MM.1S (cell line): ENCODE measurements at regions not wholly inside any gene's neighbourhood (a gene's known extent, or its start where the extent isn't known, plus 50 kb on each side); places are given as distances from the start of the nearest gene placed in this dataset.

ENCODE experiments used
- DNase-seq: peaks from one replicate; pipeline ENCODE4 v3.0.0-alpha.2; 2015
- H2AFZ ChIP-seq: fragments of 300-600 bp; sonication (generic); 2 replicates; pipeline ENCODE4 v1.6.0; 2016; ENCODE audit warnings: antibody characterized with exemption, low read length
- H3F3A ChIP-seq: fragments of 300-600 bp; sonication (generic); 2 replicates; pipeline ENCODE4 v1.6.1; 2016; ENCODE audit warnings: mild to moderate bottlenecking, antibody characterized with exemption, low read length, moderate library complexity, mixed read lengths; ENCODE audit not compliant: insufficient read depth
- H3K27ac ChIP-seq: fragments of 300-600 bp; sonication (generic); 2 replicates; pipeline ENCODE4 v1.5.1; 2016; ENCODE audit warnings: mild to moderate bottlenecking, low read length
- H3K27me3 ChIP-seq: fragments of 300-600 bp; sonication (generic); replicated peaks from 2 replicates; pipeline ENCODE4 v1.6.0; 2016; ENCODE audit warnings: low read length; ENCODE audit not compliant: insufficient read depth
- H3K36me3 ChIP-seq: fragments of 300-600 bp; sonication (generic); replicated peaks from 2 replicates; pipeline ENCODE4 v1.6.1; 2016; ENCODE audit warnings: mild to moderate bottlenecking, low read length, mixed read lengths; ENCODE audit not compliant: insufficient read depth
- H3K4me1 ChIP-seq: fragments of 300-600 bp; sonication (generic); 2 replicates; pipeline ENCODE4 v1.6.1; 2016; ENCODE audit warnings: low read length, mixed read lengths
- H3K4me2 ChIP-seq: fragments of 300-600 bp; sonication (generic); 2 replicates; pipeline ENCODE4 v1.6.0; 2016; ENCODE audit warnings: low read depth, low read length
- H3K4me3 ChIP-seq: fragments of 300-600 bp; sonication (generic); 2 replicates; pipeline ENCODE4 v1.5.1; 2016; ENCODE audit warnings: low read length, mixed read lengths
- H3K79me2 ChIP-seq: fragments of 300-600 bp; sonication (generic); 2 replicates; pipeline ENCODE4 v1.6.1; 2016; ENCODE audit warnings: mixed run types, low read length, mixed read lengths
- H3K9ac ChIP-seq: fragments of 300-600 bp; sonication (generic); 2 replicates; pipeline ENCODE4 v1.6.1; 2016; ENCODE audit warnings: low read length, mixed read lengths
- H3K9me2 ChIP-seq: fragments of 300-600 bp; sonication (generic); replicated peaks from 2 replicates; pipeline ENCODE4 v1.6.1; 2016; ENCODE audit warnings: mild to moderate bottlenecking, low read length, mixed read lengths; ENCODE audit not compliant: insufficient read depth
- H3K9me3 ChIP-seq: fragments of 300-600 bp; sonication (generic); replicated peaks from 2 replicates; pipeline ENCODE4 v1.6.1; 2016; ENCODE audit warnings: mild to moderate bottlenecking, low read length, mixed read lengths; ENCODE audit not compliant: insufficient read depth
- H4K20me1 ChIP-seq: fragments of 300-600 bp; sonication (generic); 2 replicates; pipeline ENCODE4 v1.6.1; 2016; ENCODE audit warnings: mild to moderate bottlenecking, low read length, moderate library complexity, mixed read lengths; ENCODE audit not compliant: insufficient read depth
- EZH2 ChIP-seq: fragments of 300-600 bp; sonication (generic); optimal IDR thresholded peaks from 2 replicates; pipeline ENCODE3; 2017; ENCODE audit warnings: low read depth, mild to moderate bottlenecking, antibody characterized with exemption, low read length, mixed read lengths
- EZH2phosphoT487 ChIP-seq: fragments of 300-600 bp; sonication (generic); IDR thresholded peaks from 2 replicates; pipeline ENCODE4 v1.6.1; 2018; ENCODE audit warnings: antibody characterized with exemption, low read length
- TF ChIP-seq, protein P1 (sequence below): fragments of 300-600 bp; sonication (generic); IDR thresholded peaks from 2 replicates; pipeline ENCODE4 v1.5.1; 2016; ENCODE audit warnings: antibody characterized with exemption, low read length, mixed read lengths

GRCh38 chr6:44672841-44673240, 285.3 kb downstream of the CDC5L start:
- Histone ChIP-seq H3K4me1 (no peaks in the 10 kb centered on the region), H3K9me2 (no peaks in the 10 kb centered on the region), H3K4me3 (no peak overlapping the region), H3K36me3 (no peaks in the 10 kb centered on the region), H3F3A (no peaks in the 10 kb centered on the region), H2AFZ (no peak overlapping the region), H3K9ac (no peak overlapping the region), H3K27ac (no peak overlapping the region), H3K9me3 (no peaks in the 10 kb centered on the region), H4K20me1 (no peaks in the 10 kb centered on the region), H3K4me2 (no peak overlapping the region), H3K79me2 (no peaks in the 10 kb centered on the region), H3K27me3 (no peaks in the 10 kb centered on the region)
- no peak for DNase-seq
- no peak for TF ChIP-seq EZH2
- TF ChIP-seq EZH2phosphoT487: no peak
- TF ChIP-seq, protein P1, sequence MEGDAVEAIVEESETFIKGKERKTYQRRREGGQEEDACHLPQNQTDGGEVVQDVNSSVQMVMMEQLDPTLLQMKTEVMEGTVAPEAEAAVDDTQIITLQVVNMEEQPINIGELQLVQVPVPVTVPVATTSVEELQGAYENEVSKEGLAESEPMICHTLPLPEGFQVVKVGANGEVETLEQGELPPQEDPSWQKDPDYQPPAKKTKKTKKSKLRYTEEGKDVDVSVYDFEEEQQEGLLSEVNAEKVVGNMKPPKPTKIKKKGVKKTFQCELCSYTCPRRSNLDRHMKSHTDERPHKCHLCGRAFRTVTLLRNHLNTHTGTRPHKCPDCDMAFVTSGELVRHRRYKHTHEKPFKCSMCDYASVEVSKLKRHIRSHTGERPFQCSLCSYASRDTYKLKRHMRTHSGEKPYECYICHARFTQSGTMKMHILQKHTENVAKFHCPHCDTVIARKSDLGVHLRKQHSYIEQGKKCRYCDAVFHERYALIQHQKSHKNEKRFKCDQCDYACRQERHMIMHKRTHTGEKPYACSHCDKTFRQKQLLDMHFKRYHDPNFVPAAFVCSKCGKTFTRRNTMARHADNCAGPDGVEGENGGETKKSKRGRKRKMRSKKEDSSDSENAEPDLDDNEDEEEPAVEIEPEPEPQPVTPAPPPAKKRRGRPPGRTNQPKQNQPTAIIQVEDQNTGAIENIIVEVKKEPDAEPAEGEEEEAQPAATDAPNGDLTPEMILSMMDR: no peak

DNA sequence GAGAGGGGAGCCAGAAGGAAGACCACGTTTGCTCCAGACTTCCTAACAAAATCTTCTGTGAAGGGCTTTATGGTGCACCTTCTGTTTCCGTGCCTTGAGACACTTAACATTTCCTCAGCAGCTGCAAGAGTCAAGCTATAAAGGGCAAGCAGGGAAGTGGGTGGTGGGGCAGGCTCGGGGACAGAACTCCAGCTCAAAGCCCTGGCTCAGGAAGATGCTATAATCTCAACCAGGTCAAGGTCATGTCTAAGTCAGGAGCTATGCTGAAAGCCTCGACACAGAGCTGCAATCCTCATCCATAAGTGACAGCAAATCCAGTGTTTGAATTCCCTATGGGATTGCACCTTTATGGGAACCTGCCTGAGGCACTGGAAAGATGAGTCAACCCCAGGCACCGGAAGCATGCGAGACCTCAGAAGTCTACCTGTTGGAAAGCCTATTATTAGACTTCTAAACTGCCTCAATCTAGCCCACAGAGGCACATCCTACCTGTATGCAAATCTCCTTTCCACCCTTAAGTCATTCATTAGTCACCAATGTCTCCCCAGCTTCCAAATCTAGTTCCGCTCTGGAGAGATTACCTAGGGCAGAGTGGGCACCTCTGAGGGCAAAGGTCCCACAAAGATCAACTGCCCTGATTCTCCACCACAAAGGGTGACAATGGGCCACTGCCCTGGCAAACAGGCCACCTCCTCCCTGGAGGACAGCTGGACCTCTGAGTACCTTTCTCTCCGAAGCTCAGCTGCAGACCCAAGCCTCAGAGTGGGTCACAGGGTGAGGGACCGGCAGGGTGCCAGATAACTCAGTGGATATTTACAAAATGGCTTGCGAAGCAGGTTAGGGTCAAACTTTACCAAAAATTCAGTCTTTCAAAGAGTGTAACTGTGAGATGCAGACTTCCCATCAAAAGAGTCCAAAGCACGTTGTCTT, 287.0 kb downstream of the CDC5L start:
- Histone ChIP-seq H4K20me1 (no peaks in the 10 kb centered on the region), H3K4me2 (no peak overlapping the region), H3K36me3 (no peaks in the 10 kb centered on the region), H3K4me1 (no peaks in the 10 kb centered on the region), H3K79me2 (no peaks in the 10 kb centered on the region), H3K27ac (no peak overlapping the region), H3K4me3 (no peak overlapping the region), H3K9me2 (no peaks in the 10 kb centered on the region), H3K9me3 (no peaks in the 10 kb centered on the region), H3K27me3 (no peaks in the 10 kb centered on the region), H3F3A (no peaks in the 10 kb centered on the region), H3K9ac (no peak overlapping the region), H2AFZ (no peak overlapping the region)
- no peak for DNase-seq
- TF ChIP-seq EZH2 (no peak), EZH2phosphoT487 (no peak)
- TF ChIP-seq, protein P1: no peak

- Histone ChIP-seq H3K79me2 (no peaks in the 10 kb centered on the region), H4K20me1 (no peaks in the 10 kb centered on the region), H3K27ac (no peak overlapping the region), H3K9ac (no peak overlapping the region), H3K36me3 (no peaks in the 10 kb centered on the region), H3K4me2 (no peak overlapping the region), H3K4me3 (no peak overlapping the region), H3K4me1 (no peaks in the 10 kb centered on the region), H2AFZ (no peak overlapping the region), H3K27me3 (no peaks in the 10 kb centered on the region), H3K9me2 (no peaks in the 10 kb centered on the region), H3F3A (no peaks in the 10 kb centered on the region), H3K9me3 (no peaks in the 10 kb centered on the region)
- TF ChIP-seq EZH2 (no peak), EZH2phosphoT487 (no peak)
- TF ChIP-seq, protein P1: no peak
- DNase-seq: no peak
These were observed 287.9 kb downstream of the CDC5L start for GRCh38 chr6:44675449-44675848.
